HG03280 (cell line): ENCODE measurements at regions not wholly inside any gene's neighbourhood (a gene's known extent, or its start where the extent isn't known, plus 50 kb on each side); places are given as distances from the start of the nearest gene placed in this dataset.
A peak's percentile ranks its signal among the peaks of the same experiment; 100 is the strongest.
"Not testable (repeated sequence)": the region's sequence is repeated elsewhere in the genome, so short reads cannot be mapped to it uniquely, and the experiment has no call there.

Experiments
- ATAC-seq: cut with Tn5 transposase; IDR thresholded peaks from one replicate; pipeline ENCODE4 v1.9.1; 2021; ENCODE audit warnings: mild to moderate bottlenecking, moderate library complexity; ENCODE audit not compliant: unreplicated experiment

DNA sequence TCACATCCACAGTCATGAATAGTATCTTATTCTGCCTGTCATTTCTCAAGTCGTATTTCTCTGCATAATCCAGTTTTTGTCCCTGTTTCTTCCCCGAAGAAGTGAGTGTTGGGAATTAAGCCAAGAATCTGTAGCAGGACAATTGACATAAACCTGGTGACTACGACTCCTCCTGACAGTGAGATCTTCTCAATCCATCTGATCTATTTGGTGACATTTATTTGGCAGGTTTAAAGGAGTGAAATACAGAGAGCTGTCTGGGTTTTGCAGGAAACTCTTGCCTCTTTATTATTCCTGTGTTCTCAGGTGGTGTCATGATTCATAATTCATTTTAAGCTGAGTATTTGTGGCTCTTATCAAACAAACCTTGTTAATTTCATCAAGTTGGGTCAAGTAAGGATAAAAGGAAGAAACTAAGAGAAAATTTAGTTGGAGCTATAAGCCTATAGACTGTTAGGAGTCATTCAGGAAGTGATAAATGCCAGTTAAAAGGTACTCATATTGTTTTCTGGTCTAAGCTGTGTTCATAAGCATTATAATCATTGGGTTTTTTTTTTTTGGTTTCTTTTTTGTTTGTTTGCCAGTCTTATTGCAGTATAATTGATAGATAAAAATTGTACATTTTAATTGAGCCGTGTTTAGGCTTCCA, 95.9 kb upstream of the PCSK1 start:
- ATAC-seq, result no peak

DNA sequence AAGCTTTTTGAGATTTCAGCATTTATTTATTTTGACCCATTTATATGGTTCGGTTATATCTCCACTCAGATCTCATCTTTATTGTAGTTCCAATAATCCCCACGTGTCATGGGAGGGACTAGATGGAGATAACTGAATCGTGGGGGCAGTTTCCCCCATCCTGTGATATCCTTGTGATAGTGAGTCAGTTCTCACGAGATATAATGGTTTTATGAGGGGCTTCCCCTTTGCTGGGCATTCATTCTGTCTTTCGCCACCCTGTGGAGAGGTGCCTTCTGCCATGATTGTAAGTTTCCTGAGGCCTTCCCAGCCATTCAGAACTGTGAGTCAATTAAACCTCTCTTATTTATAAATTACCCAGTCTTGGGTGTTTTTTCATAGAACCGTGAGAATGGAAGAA, 96.5 kb upstream of the PCSK1 start:
- ATAC-seq, result no peak

DNA sequence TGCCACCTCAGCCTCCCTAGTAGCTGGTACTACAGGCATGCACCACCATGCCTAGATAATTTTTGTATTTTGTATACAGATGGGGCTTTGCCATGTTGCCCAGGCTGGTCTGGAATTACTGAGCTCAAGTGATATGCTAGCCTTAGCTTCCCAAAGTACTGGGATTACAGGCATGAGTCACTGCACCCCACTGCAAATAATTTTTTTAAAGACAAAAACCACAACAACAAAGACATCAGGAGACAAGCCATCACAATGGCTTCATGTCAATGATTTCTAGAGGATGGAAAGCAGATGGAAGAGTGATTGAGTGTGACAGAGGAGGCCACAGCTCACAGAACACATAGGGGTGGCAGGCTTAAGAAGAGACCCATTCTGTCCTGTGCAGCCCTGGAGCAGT, 97.9 kb upstream of the PCSK1 start:
- ATAC-seq, result no peak

DNA sequence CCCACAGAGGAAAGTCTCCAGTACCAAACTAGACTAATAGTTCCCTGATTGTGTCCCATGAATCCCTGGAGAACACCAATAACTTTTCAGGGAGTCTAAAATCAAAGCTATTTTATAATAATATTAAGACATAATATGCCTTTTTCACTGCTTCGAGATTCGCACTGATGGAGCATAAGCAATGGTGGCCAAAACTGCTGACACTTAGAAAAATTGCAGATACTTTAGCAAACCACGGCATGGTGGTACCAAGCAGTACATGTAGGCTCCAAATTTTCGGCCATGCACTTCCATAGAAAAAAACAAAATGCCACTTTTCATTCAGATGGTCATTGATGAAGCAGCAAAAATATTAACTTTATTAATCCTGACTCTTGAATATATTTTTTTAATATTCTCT, 100.3 kb upstream of the PCSK1 start:
- no peak for ATAC-seq

DNA sequence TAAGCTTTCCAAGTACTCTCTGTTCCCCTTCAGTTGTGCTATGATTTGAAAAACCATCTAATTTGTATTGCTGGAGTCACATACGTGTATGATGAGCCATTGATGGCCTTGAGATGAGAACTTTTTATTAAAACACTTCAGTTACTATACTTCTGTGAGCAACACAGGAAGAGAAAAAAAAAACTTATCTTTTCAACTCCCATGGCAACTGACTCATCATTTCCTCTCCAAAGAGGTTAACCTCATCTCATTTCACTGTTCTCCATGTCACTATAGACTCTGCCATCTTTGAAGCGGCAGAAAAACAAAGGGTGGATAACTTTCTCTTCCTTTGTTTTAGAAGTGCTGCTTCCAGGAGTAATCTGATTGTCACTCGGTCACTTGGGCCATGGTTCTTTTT, 104.3 kb upstream of the PCSK1 start:
- no peak for ATAC-seq

DNA sequence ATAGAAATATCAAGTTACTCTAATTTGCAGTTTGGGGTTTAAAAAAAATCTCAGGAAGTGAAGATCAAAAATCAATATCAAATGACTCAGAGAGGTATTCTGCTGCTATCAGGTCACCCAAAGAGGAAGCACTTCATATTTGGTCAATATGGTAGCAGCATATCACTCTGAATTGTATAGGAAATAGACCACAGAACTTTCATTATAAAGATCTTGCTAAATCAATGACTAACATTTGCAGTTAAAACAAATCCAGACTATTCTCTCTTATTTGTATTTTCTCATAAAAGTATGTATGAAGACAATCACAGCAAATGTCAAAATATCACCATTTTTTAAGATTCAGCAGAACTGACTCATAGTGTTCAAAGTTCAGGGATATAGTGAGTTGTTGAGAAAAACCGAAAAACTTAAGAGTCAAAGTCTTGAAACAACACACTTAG, 105.8 kb upstream of the PCSK1 start:
- ATAC-seq, result no peak

DNA sequence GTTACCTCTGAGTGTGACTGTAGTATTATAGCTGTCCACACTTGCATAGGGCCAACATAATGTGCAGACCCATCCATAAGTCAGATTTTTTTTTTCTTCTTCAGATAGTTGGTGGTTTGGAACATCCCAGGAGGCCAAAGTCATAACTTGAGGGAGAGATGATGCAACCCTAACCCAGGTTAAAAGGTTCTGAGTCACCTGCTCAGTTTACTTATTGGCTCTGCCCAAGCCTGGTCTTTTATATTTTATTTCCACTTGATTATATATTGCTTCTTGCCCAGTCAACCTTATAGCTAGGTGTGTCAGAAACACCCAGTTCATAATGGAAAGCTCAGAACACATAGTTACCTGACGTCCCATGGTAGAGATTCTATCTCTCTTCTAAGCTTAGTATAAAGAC, 113.1 kb upstream of the PCSK1 start:
- no peak for ATAC-seq

DNA sequence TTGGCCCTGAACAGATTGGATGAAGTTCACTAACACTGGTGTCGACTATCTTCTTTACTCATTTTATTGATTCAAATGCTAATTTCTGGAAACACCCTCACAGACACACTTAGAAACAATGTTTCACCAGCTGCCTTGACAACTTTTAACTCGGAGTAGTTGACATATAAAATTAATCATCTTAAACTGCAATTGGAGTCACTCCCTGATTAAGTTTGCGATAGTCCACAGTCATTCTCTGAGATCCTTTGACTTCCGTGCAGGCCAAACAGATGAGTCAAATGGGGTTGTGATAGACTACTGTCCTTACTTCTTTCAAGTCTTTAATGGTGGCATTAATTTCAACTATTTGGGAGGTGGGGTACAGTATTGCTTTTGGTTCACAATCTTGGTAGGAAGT, 114.4 kb upstream of the PCSK1 start:
- no peak for ATAC-seq

DNA sequence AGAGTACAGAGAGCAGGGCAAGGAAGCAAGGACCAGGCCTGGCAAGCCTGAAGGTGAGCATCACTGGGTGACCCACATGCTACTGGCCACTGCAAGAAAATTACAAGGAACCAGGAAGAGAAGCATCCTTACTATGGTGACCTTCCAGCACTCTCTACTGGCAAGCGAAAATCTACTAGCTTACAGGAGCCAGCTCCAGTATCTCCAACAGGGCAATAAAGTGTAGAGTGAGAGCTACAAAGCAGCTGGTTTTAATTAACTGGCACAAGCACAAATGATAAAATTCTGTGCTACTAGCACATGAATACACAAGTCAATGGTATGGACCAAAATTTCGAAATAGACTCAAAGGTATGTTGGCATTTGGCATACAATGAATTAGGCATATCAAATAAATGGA, 113.3 kb upstream of the CAST start:
- ATAC-seq, result no peak

DNA sequence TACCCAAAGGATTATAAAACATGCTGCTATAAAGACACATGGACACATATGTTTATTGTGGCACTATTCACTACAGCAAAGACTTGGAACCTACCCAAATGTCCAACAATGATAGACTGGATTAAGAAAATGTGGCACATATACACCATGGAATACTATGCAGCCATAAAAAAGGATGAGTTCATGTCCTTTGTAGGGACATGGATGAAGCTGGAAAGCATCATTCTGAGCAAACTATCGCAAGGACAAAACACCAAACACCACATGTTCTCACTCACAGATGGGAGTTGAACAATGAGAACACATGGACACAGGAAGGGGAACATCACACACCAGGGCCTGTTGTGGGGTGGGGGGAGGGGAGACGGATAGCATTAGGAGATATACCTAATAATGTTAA, 101.3 kb upstream of the CAST start:
- not testable (repeated sequence) for ATAC-seq

DNA sequence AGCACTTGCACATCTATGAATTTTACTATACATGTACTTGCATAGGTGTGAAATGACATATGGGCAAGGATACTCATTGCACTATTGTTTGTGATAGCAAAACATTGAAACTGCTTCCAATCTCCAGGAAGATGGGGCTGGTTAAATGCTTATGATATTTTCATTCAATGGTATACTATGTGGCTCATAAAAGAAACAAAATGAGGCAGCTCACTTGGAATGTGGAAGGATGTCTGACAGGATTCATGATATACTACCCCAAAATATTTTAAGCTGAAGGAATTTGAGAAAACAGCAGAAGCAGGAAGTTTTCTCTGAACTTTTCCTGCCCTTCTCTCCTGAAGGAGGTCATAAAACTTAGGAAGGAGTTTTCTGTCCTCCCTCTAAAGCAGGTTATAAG, 99.6 kb upstream of the CAST start:
- ATAC-seq, result no peak

DNA sequence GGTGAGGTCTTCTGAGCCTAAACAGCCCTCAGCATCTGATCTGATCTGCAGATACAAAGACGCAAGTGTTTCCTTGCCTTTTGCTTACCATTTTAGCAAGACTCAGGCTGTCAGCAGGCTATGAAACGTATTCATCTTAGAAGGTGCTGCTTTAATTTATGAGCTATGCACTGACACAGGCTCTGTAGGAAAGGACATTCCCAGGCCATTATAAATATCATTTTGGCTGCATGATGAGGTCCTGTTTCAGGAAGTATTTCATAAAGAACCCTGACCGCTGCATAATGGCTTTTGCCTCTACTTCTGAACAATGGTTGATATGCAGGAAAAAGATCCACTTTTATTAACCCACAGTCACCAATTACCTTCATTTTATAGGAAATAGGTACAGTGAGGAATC, 98.4 kb upstream of the CAST start:
- ATAC-seq, result no peak

DNA sequence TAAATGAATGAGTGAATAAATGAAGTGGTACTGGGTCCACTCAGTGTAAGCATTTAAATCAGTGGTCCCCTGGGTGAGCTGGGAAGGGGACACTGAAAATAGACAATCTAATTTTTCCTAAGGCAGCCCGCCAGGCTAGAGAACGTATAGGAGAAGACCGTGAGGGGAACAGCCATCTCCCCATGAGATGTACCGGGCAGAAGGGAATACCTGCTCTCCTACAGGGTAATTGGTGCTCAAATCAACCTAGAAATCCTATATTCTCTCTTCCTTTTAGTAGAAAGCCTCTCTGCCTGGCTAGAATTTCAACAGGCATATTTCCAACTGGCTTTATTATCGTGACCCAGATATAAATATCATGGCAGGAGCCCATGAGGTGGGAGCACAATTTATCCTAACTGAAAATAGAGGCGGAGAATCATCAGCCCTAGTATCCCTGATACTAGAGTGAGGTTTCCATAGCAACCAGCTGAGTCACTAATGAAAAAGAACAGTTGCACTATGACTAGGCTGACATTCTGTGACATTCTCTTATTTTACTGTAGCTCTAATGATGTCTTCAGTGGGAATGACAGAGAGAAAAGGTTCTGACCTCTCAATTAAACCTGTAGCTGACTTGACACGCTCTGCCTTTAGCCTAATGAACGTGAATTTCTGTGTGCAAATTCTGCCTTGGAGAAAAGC, 96.5 kb upstream of the CAST start:
- peak; percentile 87 for ATAC-seq

DNA sequence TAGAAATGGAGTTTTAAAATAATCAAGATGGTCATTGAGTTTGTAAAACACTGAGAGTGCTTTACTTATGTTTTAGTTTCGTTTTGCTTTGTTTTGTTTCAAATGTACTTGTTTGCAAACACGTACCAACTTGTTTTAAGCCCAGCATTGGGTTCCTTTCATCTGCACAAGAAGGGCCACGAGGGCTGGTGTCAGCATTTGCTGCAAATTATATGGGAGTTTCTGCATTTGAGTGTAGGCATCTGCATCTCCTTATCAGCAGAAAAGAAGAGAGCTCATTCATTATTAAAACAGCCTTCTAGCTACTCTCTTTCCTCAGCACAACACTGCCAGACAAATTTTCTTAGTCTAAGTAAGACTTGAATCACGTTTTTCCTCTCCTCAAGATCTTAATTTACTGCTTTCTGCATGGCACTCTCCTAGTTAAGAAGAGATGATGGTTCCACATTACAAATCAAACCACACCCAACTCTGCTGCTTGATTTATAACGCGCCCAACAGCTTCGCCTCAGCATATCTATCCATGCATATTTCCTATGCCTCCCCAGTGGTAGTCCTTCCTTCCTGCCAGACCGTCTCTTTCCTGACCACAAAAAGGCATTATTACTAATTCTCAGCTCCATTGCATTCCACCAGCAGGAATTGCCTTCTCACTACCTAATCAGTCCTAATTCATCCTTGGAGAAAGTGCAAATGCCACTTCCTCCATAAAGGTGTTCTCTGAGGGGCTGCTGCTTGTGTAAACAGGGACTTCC, 95.2 kb upstream of the CAST start:
- no peak for ATAC-seq

DNA sequence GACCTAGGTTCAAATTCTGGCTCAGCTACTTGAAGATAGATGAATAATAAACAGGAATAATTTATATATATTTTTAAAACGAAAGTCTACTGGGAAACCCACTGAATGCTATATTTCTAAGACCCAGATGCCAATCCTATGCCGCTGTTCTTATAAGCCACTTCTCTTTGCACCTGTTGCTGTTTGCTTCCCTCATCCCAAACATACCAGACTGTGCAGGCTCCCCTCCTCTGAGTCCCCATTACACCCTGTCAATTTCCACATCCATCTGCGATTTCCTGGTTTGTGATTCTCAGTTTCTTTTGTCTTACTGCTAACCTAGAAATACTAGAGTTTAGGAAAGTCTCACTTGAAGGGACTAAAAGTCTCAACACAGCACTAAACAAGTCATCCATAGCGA, 92.8 kb upstream of the CAST start:
- no peak for ATAC-seq

DNA sequence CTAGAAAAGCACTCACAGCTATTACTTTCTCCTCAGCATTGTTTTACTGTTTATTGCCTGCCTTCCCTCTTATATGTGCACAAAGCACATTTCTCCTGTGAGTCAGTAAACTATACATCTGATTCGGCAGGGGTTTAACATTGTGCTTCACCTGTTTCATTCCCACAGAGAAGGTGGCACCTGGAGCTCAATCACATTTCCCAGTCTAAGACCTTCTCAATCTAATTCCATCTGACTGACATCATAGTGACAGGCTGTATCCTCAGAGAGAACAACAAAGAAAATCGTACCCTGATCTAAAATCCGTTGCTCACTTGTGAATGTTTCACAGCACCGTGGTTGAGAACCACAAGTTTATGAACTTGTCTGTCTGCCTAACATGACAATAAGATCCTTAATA, 92.4 kb upstream of the CAST start:
- no peak for ATAC-seq

DNA sequence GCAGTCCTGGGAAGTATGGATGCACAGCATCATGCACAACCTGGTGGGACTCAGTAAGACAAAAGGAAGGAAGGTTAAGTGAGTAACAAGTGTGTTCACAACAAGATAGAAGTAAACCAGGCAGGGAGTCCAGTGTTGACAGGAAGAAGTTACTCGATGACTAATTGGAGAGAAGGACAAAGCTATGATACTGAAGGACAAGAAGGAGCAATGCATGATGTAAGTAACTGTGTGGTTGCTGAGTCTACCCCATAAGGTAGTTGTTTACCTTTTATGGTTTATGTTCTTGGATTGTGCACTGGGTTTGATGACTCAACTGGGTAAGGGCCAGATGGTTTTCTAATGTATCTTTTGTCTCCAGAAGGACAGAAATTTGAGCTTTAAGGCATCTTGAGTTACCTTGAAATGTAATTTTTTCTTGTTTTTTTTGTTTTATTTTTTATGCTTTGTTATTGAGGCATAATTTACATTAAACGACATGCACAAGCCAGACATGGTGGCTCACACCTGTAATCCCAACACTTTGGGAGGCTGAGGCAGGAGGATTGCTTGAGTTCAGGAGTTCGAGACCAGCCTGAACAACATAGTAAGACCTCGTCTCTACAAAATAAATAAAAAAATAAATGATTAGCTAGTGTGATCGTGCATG, 89.2 kb upstream of the CAST start:
- no peak for ATAC-seq

DNA sequence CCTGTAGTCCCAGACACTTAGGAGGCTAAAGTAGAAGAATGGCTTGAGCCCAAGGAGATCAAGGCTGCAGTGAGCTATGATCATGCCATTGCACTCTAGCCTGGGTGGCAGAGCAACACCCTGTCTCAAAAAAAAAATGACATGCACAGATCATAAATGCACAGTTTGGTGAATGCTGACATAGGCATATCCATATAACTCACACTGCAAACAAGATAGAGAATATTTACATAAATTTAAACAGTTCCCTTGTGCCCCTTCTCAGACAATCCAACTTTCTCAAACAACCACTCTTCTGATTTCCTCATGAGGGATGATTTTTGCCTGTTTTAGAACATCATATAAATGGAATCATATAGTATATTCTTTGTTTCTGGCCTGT, 88.7 kb upstream of the CAST start:
- ATAC-seq, result no peak

DNA sequence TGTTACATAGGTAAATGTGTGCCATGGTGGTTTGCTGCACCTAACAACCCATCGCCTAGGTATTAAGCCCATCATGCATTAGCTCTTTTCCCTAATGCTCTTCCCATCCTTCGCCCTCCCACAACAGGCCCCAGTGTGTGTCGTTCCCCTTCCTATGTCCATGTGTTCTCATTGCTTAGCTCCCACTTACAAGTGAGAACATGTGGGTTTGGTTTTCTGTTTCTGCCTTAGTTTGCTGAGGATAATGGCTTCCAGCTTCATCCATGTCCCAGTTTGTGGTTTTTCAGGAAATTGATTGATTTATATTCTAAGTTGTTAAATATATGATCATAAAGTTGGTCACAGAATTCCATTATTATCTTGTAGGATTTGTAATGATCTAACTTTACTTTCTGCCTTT, 85.3 kb upstream of the CAST start:
- ATAC-seq, result no peak

DNA sequence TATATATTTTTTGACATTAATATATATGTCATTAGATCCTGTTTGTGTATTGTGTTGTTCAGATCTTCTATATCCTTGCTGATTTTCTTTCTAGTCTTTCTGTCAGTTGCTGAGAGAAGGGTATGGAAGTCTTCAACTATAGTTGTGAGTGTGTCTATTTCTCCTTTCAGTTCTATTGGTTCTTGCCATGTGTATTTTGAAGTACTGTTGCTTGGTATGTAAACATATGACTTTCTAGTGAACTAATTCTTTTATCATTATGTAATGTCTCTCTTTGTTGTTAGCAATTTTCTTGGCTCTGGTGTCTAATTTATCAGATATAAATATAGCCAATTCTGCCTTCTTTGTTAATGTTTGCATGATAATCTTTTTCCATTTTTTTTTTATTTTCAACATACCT, 84.3 kb upstream of the CAST start:
- ATAC-seq, result no peak

DNA sequence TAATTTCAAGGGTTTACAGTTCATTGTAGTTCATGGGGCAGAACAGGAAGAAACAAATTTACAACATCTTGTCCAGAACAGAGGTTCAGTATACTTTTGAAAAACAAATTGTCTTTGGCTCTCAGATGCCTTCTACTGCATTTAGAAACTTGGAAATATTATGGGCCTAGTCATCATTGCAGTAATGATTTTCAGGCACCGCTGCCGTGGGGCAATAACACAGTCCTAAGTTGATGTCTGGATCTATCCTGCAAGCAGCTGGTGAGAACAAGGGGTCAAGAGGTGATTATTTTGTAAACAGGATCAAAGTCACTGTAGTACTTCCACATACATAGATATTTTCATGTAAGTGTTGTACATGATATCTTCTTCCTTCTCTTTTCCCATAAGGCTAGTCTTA, 82.5 kb upstream of the CAST start:
- no peak for ATAC-seq

DNA sequence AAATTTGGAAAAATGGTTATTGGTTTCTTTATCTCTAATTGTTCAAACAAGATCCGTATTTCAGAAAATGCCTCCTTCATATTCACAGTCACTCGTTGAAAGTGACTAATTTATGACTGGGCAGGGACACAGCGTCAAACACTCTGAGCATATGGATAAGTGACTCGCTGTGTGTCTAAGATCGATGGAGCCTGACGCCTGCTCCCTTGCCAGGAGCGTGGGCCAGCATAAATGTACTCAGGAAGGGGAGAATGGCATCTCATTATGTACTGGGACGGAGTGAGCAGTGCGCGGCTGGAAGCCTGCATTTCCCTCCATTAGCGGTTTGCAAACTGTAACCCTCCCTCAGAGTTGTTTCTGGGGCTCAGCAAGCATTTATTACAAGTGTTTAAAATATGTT, 79.8 kb upstream of the CAST start:
- ATAC-seq, result no peak
